DOHH2 (cell line): ENCODE measurements at regions not wholly inside any gene's neighbourhood (a gene's known extent, or its start where the extent isn't known, plus 50 kb on each side); places are given as distances from the start of the nearest gene placed in this dataset.

Experiments used
- H3F3A ChIP-seq: fragments of 200-600 bp; sonication (generic), shearing (Covaris generic); 2 replicates; pipeline ENCODE4 v1.6.0; 2016; ENCODE audit warnings: antibody characterized with exemption, mild to moderate bottlenecking; ENCODE audit not compliant: control insufficient read depth, insufficient read depth
- H3K27ac ChIP-seq: fragments of 200-600 bp; sonication (generic); 2 replicates; pipeline ENCODE4 v1.5.1; 2014; ENCODE audit warnings: low read depth, mild to moderate bottlenecking, low read length, moderate library complexity
- H3K27me3 ChIP-seq: fragments of 200-600 bp; sonication (generic); 2 replicates; pipeline ENCODE4 v1.6.1; 2014; ENCODE audit warnings: mild to moderate bottlenecking, low read length, mixed read lengths; ENCODE audit not compliant: control insufficient read depth
- H3K36me3 ChIP-seq: fragments of 200-600 bp; sonication (generic); 2 replicates; pipeline ENCODE4 v1.6.1; 2014; ENCODE audit warnings: mild to moderate bottlenecking, low read length, moderate library complexity, mixed read lengths; ENCODE audit not compliant: control insufficient read depth
- H3K4me1 ChIP-seq: fragments of 200-600 bp; sonication (generic); 2 replicates; pipeline ENCODE4 v1.6.1; 2014; ENCODE audit warnings: mild to moderate bottlenecking, low read length, mixed read lengths; ENCODE audit not compliant: control insufficient read depth
- H3K4me2 ChIP-seq: fragments of 200-600 bp; sonication (generic); 2 replicates; pipeline ENCODE4 v1.6.0; 2014; ENCODE audit warnings: mild to moderate bottlenecking, low read length, moderate library complexity
- H3K4me3 ChIP-seq: fragments of 200-600 bp; sonication (generic); 2 replicates; pipeline ENCODE4 v1.5.1; 2014; ENCODE audit warnings: mild to moderate bottlenecking, low read length, mixed read lengths
- H3K79me2 ChIP-seq: fragments of 200-600 bp; sonication (generic); 2 replicates; pipeline ENCODE4 v1.6.1; 2014; ENCODE audit warnings: mild to moderate bottlenecking, low read length, mixed read lengths; ENCODE audit not compliant: control insufficient read depth
- H3K9me2 ChIP-seq: fragments of 200-600 bp; sonication (generic); replicated peaks from 2 replicates; pipeline ENCODE4 v1.6.1; 2014; ENCODE audit warnings: mild to moderate bottlenecking, low read length, mixed read lengths; ENCODE audit not compliant: control insufficient read depth
- H3K9me3 ChIP-seq: fragments of 200-600 bp; sonication (generic); 2 replicates; pipeline ENCODE4 v1.6.1; 2014; ENCODE audit warnings: antibody characterized with exemption, low read length, mixed read lengths; ENCODE audit not compliant: control insufficient read depth, insufficient read depth
- H4K20me1 ChIP-seq: fragments of 200-600 bp; sonication (generic); 2 replicates; pipeline ENCODE4 v1.6.0; 2014; ENCODE audit warnings: low read depth, mild to moderate bottlenecking, antibody characterized with exemption, low read length, moderate library complexity; ENCODE audit not compliant: control insufficient read depth, insufficient read depth
- CTCF ChIP-seq: fragments of 200-600 bp; sonication (generic); IDR thresholded peaks from one replicate; pipeline ENCODE4 v1.5.1; 2014; ENCODE audit warnings: antibody characterized with exemption, mild to moderate bottlenecking, low read depth, low read length; ENCODE audit not compliant: poor library complexity, severe bottlenecking
- EZH2phosphoT487 ChIP-seq: fragments of 200-600 bp; sonication (generic); IDR thresholded peaks from 2 replicates; pipeline ENCODE4 v1.6.1; 2017; ENCODE audit warnings: borderline replicate concordance, mild to moderate bottlenecking, antibody characterized with exemption, low read length, moderate library complexity, mixed read lengths

GRCh38 chr2:139165601-139166000 lies 385.4 kb upstream of the NXPH2 start:
- no peak for TF ChIP-seq CTCF
- no peak for TF ChIP-seq EZH2phosphoT487
- Histone ChIP-seq H3K4me3 (no peak overlapping the region), H4K20me1 (no peaks in the 10 kb centered on the region), H3K27ac (no peak overlapping the region), H3F3A (no peaks in the 10 kb centered on the region), H3K4me2 (no peak overlapping the region), H3K36me3 (no peaks in the 10 kb centered on the region), H3K4me1 (no peaks in the 10 kb centered on the region), H3K27me3 (no peaks in the 10 kb centered on the region), H3K9me3 (no peaks in the 10 kb centered on the region), H3K79me2 (no peaks in the 10 kb centered on the region), H3K9me2 (no peaks in the 10 kb centered on the region)

- no peak overlapping the region for H3K27ac ChIP-seq
- TF ChIP-seq EZH2phosphoT487 (no peak), CTCF (no peak)
- H3K4me3 ChIP-seq: no peak overlapping the region
- H3K4me1 ChIP-seq: no peaks in the 10 kb centered on the region
- H3K79me2 ChIP-seq: no peaks in the 10 kb centered on the region
- no peaks in the 10 kb centered on the region for H3F3A ChIP-seq
- H3K9me2 ChIP-seq: no peaks in the 10 kb centered on the region
- H4K20me1 ChIP-seq: no peaks in the 10 kb centered on the region
- no peak overlapping the region for H3K4me2 ChIP-seq
- no peaks in the 10 kb centered on the region for H3K27me3 ChIP-seq
- no peaks in the 10 kb centered on the region for H3K9me3 ChIP-seq
- no peaks in the 10 kb centered on the region for H3K36me3 ChIP-seq
Observed at GRCh38 chr2:139165041-139165440, 384.9 kb upstream of the NXPH2 start.

GRCh38 chr2:139162957-139163356 lies 382.8 kb upstream of the NXPH2 start:
- Histone ChIP-seq H3F3A (no peaks in the 10 kb centered on the region), H4K20me1 (no peaks in the 10 kb centered on the region), H3K27me3 (no peaks in the 10 kb centered on the region), H3K79me2 (no peaks in the 10 kb centered on the region), H3K36me3 (no peaks in the 10 kb centered on the region), H3K9me2 (no peaks in the 10 kb centered on the region), H3K4me1 (no peaks in the 10 kb centered on the region), H3K27ac (no peak overlapping the region), H3K4me3 (no peak overlapping the region), H3K9me3 (no peaks in the 10 kb centered on the region), H3K4me2 (no peak overlapping the region)
- TF ChIP-seq CTCF (no peak), EZH2phosphoT487 (no peak)

- Histone ChIP-seq H3K79me2 (no peaks in the 10 kb centered on the region), H4K20me1 (no peaks in the 10 kb centered on the region), H3F3A (no peaks in the 10 kb centered on the region), H3K36me3 (no peaks in the 10 kb centered on the region), H3K4me2 (no peak overlapping the region), H3K27me3 (no peaks in the 10 kb centered on the region), H3K4me3 (no peak overlapping the region), H3K27ac (no peak overlapping the region), H3K9me3 (no peaks in the 10 kb centered on the region), H3K4me1 (no peaks in the 10 kb centered on the region), H3K9me2 (no peaks in the 10 kb centered on the region)
- TF ChIP-seq CTCF: no peak
Observed at GRCh38 chr2:139162456-139162855, 382.3 kb upstream of the NXPH2 start.
